GM18870 (cell line): ENCODE measurements at regions not wholly inside any gene's neighbourhood (a gene's known extent, or its start where the extent isn't known, plus 50 kb on each side); places are given as distances from the start of the nearest gene placed in this dataset.
"Not testable (repeated sequence)": the region's sequence is repeated elsewhere in the genome, so short reads cannot be mapped to it uniquely, and the experiment has no call there.

Experiments used
- ATAC-seq: cut with Tn5 transposase; IDR thresholded peaks from one replicate; pipeline ENCODE4 v1.9.1; 2021; ENCODE audit warnings: moderate library complexity; ENCODE audit not compliant: unreplicated experiment

DNA sequence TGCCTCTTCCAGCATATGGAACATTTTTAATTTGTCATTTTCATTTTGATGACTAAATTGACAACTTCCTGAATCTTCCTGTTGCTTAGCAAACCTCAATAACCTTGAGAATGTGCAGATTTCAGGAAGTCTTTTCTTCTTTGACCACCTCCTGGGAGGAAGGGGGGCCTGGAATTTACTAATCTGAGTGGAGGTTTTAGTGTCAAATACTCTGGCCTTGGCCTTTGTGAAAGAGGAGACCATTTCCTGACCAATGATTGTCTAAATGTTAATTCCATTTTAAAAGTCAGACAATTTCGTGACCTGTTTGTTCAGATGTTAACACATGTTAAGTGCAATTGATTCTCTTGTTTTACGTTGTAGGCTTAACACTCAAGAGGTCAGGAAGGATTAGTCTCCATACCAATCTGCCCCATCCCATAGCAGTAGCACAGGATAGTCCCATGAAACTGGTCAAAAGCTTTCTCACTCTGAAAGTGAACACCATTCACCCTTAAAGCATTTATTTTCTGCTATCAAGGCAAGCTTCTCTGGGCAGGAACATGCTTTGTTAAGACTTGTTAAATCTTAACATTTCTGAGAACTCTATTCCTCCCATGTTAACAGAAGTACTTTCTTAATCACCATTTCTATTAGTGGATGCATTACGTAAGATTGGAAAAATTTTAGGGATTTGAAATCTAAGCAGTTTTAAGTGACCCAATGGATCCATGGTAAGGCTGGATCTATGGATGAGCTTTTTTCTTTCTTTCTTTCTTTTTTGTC, 219.6 kb downstream of the RND3 start:
- no peak for ATAC-seq

DNA sequence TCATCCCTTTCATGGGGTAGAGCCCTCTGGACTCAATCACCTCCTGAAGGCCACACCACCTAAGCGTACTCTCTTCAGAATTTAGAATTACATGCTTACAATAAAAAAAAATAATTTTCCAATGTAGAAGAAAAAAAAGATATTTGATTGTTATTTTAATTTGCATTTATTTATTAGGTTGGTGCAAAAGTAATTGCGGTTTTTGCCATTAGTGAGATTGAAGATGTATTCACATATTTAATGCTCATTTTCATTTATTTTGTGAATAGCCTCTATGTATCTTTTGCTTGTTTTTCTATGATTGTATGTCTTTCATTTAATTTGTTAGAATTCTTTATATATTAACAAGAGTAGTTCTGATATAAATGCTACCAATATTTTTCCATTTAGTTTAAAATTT, 220.5 kb downstream of the RND3 start:
- ATAC-seq, result no peak

DNA sequence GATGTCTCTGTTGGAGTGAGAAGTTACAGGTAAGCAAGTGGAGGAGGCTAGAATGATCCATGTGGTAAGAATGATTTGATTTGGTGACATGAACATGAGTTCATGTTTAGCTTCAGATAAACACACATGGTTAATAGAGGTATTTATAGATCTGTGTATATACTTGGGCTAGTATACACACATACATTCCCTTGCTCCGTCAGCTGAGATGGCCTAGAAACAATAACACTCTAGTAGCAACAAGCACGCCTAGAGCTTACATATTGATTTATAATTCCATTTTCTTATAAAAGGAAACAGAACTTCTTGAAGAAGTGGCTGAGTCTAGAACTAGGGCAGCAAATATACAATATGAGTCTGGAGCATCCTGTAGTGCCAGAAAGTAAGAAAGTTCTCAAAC, 223.0 kb downstream of the RND3 start:
- ATAC-seq, result no peak

DNA sequence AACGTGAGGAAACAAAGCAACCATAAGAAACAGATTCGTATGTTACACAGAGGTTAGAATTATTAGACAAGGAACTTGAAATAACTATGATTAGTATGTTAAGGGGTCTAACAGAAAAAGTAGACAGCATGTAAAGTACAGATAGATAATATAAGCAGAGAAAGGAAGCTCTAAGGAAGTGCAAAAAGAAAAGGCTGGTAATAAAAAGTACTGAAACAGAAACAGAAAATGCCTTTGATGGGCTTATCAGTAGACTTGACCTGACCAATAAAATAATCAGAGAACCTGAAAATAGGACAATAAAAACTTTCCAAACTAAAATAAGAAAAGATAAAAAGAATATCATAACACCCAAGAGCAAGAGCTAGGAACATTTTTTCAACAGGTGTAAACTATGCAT, 225.8 kb downstream of the RND3 start:
- no peak for ATAC-seq

DNA sequence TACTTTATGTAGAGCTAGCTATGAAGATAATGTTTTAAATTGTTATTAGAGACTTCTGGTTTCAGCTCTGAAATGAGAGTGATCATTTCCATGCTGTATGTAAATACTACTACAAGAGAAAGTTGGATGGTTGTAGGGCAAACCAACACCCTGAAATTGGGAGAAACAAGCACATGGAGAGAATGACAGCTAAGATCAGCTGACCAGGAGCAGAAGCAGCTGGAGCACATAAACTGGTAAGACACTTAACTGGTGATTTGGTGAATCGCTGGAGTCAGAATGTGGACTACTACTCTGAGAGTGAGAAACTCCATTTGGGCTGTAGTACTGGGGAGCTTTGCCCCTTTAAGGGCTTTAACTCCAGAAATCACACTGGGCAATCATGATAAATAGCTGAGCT, 226.8 kb downstream of the RND3 start:
- no peak for ATAC-seq

DNA sequence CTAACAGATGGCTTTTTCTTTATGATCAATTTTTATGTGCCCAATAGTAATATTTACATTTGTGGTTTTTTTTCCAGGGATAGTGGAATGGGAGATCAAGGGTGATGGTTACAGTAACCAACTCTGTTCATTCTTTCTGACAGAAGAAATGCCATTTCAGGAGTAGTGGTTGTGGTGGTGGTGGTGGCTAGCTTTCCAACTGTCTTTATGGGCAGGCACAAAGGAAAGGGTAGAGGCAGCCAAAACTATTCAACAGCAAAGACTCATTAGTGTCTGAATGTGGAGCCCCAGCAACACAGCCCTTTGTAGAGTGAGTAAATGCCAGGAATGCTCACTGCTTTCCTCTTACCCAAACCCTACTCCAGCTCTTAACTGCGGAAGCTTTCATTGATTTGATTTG, 227.7 kb downstream of the RND3 start:
- no peak for ATAC-seq

DNA sequence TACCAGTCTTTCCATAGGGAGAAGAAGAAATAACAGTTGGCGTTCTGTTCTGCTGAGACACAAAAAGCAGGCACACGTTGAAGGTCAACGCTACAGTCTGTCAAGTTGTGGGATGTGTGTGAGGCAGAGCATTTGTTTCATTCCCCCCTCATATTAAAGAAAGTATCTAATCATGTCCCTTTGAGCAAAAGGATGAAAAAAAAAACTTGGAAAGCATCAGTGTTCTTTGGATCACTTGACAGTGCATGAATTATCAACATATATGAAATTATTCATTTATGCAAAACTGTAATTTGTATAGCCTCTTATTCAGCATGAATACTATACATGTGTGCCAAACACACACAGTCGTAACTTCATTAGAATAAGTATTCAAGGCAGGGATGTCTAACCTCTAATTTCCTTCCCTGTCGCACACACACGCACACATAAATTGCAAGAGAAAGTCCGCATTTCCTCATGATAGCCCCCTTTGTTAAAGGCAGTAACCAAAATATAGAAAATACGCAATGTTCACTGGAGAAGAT, 228.6 kb downstream of the RND3 start:
- ATAC-seq, result no peak

DNA sequence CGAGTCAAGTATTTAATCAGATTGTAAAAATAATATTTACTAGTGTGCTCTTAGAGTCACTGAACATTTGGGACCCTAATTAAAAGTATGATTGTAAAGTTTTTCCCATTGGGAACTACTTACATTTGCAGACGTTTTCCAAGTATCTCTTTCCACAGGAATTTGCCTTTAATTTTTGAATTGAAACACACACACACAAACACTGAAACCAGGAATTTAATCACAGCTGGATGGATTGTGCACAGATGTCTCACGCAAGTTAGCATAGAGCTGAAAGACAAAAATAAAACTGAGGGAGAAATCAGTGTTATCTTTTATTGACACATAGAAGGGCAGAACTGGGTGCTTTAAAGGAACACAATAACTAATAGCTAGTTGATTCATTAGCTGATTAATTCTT, 230.7 kb downstream of the RND3 start:
- no peak for ATAC-seq

DNA sequence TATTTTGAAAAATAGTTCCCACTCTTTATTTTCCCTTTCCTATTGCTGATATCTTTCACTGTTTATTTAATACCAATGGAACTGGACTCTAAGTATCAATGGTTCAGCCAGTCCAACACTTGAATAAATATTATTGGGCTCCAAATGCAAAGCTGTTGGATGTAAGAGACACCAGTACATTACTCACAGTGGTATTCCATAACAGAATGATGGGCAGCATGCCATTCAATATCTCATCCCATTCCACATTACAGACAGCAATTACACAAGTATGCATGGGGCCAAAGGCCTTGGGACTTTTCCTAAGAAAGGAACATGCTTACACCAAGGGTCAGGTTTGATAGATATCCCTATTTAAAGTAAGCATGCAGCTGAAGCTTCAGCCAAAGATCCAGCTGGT, 231.9 kb downstream of the RND3 start:
- ATAC-seq, result no peak

DNA sequence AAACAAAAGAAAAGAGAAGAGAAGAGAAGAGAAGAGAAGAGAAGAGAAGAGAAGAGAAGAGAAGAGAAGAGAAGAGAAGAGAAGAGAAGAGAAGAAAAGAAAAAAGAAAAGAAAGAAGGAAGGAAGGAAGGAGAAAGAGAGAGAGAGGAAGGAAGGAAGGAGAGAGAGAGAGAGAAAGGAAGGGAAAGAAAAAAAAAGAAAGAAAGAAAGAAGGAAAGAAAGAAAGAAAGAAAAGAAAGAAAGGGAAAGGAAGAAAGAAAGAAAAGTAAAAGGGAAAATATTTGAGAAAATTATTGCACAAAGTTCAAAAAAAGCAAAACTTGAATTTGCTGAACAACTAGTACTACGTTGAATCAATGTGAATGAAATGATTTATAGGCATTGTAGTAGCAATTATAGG, 237.7 kb downstream of the RND3 start:
- not testable (repeated sequence) for ATAC-seq

DNA sequence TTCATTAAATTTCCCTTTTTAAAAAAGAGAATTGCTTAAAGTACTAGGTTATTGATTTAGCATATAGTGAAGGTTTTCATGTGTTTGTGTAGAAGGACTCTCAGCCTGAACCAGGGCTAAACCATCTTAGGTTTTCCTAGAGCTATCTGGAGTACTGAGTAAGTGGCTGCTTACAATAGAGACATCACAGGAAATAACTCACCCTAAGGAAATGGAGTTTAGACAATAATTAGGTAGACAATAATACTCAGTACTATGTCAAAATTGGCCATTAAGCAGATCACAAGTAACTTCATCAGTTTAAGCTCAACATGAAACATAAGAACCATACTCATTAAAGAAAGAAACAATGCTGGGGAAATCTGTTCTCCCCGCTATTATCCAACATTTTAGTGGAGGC, 240.0 kb downstream of the RND3 start:
- no peak for ATAC-seq

DNA sequence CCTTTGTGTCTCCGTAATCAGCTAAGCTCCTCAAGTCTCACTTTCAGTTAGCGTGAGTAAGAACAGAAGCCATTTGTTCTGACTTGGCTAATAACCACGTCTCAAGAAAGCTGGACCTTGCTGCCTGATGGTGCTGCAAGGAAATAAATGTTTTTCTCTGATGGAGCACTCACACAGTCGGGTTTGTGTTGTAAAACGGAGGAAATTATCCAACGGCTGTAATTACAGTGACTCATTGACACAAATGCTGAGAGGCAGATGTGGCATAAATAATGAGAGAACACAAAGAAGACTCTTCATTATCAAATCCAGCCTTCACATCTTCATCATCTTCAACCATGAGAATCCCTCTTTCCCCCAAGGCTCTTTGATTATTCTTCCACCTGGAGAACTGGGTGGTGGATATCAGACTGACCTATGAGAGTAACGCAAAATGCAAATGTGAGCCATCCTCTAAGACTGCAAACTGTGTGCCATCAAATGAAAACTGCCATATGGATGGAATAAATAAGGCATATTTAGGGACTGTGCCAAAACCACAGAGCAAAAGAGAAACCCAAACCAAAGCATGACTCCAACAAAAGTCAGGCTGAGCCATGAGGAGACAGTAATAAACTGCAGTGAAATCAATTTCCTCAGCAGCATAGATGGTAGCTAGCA, 252.6 kb downstream of the RND3 start:
- ATAC-seq, result no peak

DNA sequence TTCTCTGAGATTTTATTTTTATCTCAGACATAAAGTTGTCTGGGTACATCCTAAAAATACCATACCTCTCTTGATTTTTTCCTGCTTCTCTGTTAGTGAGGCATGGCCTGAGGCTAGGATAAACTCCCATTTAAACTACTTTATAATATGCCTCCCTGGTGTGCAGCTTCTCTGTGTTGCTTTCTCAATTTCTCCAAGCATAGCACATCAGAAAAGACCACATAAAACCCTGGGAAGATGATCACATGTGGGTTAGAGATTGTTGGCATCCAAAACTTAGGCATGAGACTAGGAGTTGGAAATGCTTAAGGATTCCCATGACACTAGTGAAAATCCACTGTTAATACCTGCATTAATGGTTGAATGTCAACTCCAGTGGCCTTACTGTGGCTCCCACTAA, 254.6 kb downstream of the RND3 start:
- no peak for ATAC-seq

DNA sequence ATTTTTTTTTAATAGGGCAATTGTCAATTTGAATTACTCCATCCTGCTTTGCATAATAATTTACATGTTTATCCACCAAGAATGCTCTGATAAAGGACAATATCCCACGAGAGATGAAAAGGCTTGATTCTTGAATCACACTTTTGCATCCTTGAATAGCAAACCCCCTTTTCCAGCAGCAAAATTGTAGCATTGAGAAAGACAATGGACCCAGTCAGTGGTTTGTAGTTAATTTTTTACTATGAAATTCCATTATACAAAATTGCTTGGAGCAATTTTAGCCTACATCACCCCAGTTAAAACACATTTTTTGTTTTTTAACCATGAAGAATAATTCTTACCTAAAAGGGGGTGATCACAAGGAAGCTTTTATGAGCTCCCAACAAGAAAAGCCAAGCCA, 255.1 kb downstream of the RND3 start:
- no peak for ATAC-seq

DNA sequence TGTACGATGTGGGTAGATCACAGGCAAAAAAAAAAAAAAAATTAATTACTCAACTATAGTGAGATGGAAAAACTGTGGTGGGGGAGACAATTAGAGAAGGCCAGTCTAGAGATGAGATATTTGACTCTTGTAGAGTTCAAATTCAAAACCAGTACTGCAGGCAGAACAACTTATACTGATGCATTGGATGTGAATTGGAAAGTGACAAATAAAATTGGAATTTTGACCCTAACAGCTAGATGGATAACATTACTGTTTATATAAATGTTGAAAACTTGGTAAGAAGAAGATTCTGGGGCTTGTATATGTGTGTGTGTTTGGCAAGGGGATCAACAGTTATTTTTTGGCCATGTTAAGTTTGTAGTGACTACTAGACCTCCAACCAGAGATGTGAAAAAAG, 256.9 kb downstream of the RND3 start:
- no peak for ATAC-seq

DNA sequence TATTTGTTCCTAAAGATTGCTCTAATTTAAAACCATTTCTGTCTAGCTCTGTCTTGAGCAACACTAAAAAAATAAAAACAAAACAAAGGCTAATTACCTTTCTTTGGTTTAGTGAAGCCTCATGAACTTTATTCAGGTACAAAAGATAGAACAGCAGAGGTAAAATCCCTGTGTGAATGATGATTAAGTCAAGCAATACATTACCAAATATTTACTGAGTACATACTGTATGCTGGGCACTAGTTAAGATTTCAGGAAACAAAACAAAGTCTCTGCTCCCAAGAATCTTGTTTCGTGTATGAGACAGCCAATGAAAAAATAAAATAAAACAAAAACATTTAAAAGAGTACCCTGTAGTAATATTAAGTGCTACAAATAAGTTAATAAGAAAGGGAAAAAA, 257.5 kb downstream of the RND3 start:
- ATAC-seq, result no peak

DNA sequence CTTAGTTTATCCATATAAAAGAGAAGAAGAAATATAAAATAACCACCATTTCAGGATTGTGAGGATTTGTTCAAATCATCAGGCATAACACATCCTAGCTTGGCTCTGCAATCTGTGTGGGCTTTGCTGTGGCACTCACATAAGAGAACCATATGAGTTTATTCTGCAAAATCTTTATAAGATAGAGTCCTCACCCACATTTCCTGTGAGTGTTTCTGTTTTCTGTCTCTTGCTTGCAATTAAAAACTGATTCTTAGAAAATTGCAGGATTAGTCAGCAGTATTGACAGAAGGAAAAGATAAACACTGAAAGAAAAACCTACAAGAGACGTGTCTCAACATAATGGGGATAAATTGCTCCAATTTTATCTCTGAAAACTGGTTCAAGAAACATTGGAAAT, 258.5 kb downstream of the RND3 start:
- no peak for ATAC-seq

DNA sequence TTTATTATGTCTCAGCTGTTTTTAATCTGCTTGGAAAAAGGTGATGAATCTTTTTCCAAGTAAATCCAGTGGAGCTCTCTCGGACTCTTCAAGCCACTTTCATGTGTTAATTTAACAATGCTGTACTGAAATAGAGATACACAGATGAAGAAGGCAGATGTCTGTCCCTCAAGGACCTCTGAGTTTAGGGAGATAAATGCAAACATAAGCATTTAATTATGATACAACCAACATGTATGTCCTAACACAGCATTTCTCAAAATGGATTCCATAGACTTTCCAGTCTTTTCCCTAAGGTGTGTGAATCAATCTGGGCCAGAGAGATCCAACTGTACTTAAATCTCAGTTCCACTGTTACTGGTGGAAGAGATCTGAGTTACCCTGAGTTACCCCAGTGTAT, 262.4 kb downstream of the RND3 start:
- ATAC-seq, result no peak

DNA sequence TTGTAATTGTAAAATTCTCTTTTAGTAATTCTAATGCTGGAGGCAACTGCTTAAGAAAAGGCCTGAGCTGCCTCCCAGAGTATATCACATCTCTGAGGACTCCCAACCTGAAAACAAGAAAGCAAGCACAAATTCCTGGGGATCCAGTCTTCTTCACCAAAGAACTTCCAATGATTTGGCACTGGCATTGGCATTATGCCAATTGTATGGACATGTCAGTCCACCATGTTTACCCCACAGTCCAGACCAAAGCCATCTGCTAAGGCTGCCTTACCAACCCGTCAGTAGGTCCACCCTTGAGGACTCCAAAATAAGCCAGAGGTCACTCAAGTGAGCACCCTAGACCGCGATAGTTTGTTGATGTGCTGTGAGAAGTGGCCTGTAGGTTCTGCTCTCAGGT, 263.1 kb downstream of the RND3 start:
- no peak for ATAC-seq

DNA sequence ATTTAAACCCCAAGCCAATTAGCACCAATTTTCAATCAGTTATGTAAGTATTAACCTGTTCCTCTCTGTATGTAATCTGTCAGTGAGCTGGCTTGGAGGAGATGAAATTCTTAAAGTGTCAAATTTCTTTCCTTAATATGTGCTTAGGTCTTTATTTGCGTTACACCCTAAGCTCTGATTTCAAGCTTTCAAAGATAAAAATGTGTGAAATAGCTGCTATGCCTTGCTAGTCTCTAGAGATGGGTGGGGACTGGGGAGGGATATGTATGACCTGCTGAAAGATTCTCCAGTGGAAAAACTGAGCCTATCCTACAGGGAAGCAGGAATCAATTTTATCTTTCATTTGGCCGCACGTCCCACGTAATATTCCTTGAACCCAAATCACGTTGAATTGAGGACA, 264.5 kb downstream of the RND3 start:
- no peak for ATAC-seq

DNA sequence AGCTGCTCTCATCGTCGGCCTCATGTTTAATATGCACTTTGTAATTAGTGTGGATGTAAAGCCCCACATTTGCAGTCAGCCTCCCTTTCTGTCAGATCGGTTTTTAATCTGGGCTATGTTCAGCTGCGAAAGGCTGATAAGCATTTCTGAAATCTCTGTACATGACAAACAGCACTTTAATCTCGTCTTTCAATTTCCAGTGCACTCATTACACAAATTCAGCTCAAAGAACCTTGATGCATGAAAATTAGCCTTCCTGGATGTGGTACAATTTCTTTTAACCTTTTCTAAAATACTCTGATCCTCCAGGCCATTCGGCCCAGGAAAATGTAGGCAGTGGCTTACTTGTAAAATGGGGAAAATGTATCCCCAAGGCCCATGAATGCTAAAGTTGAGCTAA, 265.1 kb downstream of the RND3 start:
- no peak for ATAC-seq

DNA sequence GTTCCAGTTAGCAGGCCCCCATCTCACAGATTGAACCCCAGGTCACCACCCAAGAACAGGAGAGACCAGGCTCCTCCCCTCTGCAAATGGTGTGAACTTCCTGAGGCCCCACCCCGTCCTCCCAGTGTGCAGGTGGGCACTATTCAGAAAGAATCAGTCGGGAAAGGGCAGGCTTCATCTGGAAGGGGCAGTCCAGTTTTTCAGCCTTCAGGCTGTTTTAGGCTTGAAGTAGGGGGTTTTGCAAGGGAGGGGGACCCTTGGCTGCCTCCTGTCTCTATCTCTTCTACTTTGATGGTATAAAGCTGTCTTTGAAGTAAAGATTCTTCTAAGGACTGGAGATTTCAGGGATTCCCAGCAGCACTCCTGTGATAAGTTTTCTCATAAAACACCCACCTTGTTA, 267.6 kb downstream of the RND3 start:
- ATAC-seq, result no peak

DNA sequence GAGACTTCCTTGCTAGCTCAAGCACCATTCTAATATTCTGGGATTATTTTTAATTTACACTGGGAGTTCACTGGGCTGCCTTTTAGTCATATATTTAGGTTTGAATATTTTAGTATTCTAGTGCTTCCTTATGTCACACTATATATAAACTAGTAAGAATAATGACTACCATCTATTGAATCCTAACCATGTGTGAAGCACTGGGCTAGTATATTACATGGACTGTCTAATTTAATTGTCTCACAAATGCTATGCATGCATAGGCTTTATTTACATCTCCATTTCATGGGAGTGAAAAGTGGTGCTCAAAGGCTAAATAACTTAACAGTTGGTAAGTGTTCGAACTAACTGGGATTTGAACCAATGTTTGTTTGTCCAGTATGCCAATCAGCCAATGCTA, 272.4 kb downstream of the RND3 start:
- no peak for ATAC-seq
